Keratinocyte (primary cell): ENCODE measurements at regions not wholly inside any gene's neighbourhood (a gene's known extent, or its start where the extent isn't known, plus 50 kb on each side); places are given as distances from the start of the nearest gene placed in this dataset.
"Not testable (repeated sequence)": the region's sequence is repeated elsewhere in the genome, so short reads cannot be mapped to it uniquely, and the experiment has no call there.

Experiments used
- DNase-seq: peaks from one replicate; pipeline ENCODE4 v3.0.0-alpha.2; 2011; ENCODE audit warnings: low read depth, missing footprints, low spot score
- FAIRE-seq: peaks from 2 replicates; lab custom pipeline; 2011; peaks lifted over from hg19 to GRCh38; lab: Jason Lieb, UNC
- H2AFZ ChIP-seq: 2 replicates; pipeline ENCODE4 v1.6.0; 2012; ENCODE audit warnings: low read length, control low read depth, inconsistent platforms; ENCODE audit not compliant: control insufficient read depth
- H3K27ac ChIP-seq: 2 replicates; pipeline ENCODE4 v1.5.1; 2011; ENCODE audit warnings: low read length; ENCODE audit not compliant: control insufficient read depth, insufficient read depth
- H3K27me3 ChIP-seq: 3 replicates; pipeline ENCODE4 v1.6.0; 2011; ENCODE audit warnings: low read length; ENCODE audit not compliant: control insufficient read depth, insufficient read depth; ENCODE audit errors: extremely low read depth
- H3K36me3 ChIP-seq, 2 experiments: 2 replicates in 1 of 2; 3 replicates in 1 of 2; pipeline ENCODE4 v1.5.1; 2011; ENCODE audit warnings: low read length in 2 of 2, mild to moderate bottlenecking in 1 of 2; ENCODE audit not compliant: control insufficient read depth in 2 of 2, insufficient read depth in 2 of 2; ENCODE audit errors: extremely low read depth in 1 of 2
- H3K4me1 ChIP-seq: 3 replicates; pipeline ENCODE4 v1.5.1; 2011; ENCODE audit warnings: low read length; ENCODE audit not compliant: control insufficient read depth, insufficient read depth; ENCODE audit errors: extremely low read depth
- H3K4me2 ChIP-seq: 3 replicates; pipeline ENCODE4 v1.6.0; 2011; ENCODE audit warnings: low read depth, low read length; ENCODE audit not compliant: control insufficient read depth, insufficient read depth; ENCODE audit errors: extremely low read depth
- H3K4me3 ChIP-seq, 3 experiments: fragments of 200-600 bp in 1 of 3; sonication (generic) in 1 of 3; 2 replicates in 2 of 3; 3 replicates in 1 of 3; pipeline ENCODE4 v1.5.1; 2011 to 2016; ENCODE audit warnings: low read length in 3 of 3, mild to moderate bottlenecking in 3 of 3, control low read depth in 2 of 3, inconsistent platforms in 1 of 3, low read depth in 1 of 3, mixed read lengths in 1 of 3, mixed run types in 1 of 3, moderate library complexity in 1 of 3; ENCODE audit not compliant: control insufficient read depth in 2 of 3, insufficient read depth in 2 of 3; ENCODE audit errors: extremely low read depth in 1 of 3
- H3K79me2 ChIP-seq: 2 replicates; pipeline ENCODE4 v1.6.0; 2012; ENCODE audit warnings: low read length; ENCODE audit not compliant: control insufficient read depth, insufficient read depth
- H3K9ac ChIP-seq: 3 replicates; pipeline ENCODE4 v1.6.0; 2011; ENCODE audit warnings: low read length; ENCODE audit not compliant: control insufficient read depth, insufficient read depth; ENCODE audit errors: extremely low read depth
- H3K9me1 ChIP-seq: 3 replicates; pipeline ENCODE4 v1.6.0; 2011; ENCODE audit warnings: low read length; ENCODE audit not compliant: control insufficient read depth, insufficient read depth; ENCODE audit errors: extremely low read depth
- H3K9me3 ChIP-seq: 2 replicates; pipeline ENCODE4 v1.5.1; 2012; ENCODE audit warnings: low read depth, low read length; ENCODE audit not compliant: control insufficient read depth
- H4K20me1 ChIP-seq: 3 replicates; pipeline ENCODE4 v1.6.0; 2011; ENCODE audit warnings: low read length; ENCODE audit not compliant: control insufficient read depth, insufficient read depth; ENCODE audit errors: extremely low read depth
- EZH2 ChIP-seq: IDR thresholded peaks from one replicate; pipeline ENCODE4 v1.6.1; 2012; ENCODE audit warnings: inconsistent platforms, mild to moderate bottlenecking, low read length, moderate library complexity
- dilution Hi-C: fragments of 300-500 bp; cut with MboI; formaldehyde crosslinking; loops from one replicate; pipeline ENCODE4 v1.7.0; 2020; ENCODE audit warnings: low sequenced_read_pairs; ENCODE audit not compliant: extremely low pct_ligation_motif_present
- TF ChIP-seq, protein P1 (sequence below), 3 experiments: IDR thresholded peaks in 1 of 3; conservative IDR thresholded peaks in 1 of 3; optimal IDR thresholded peaks in 1 of 3; 2 replicates in 2 of 3; 3 replicates in 1 of 3; pipeline versions ENCODE3 to v1.5.1; 2011; ENCODE audit warnings: low read length in 3 of 3, mild to moderate bottlenecking in 3 of 3, moderate library complexity in 2 of 3, control low read depth in 1 of 3, inconsistent platforms in 1 of 3; ENCODE audit not compliant: insufficient read depth in 2 of 3; ENCODE audit errors: extremely low read depth in 1 of 3

DNA sequence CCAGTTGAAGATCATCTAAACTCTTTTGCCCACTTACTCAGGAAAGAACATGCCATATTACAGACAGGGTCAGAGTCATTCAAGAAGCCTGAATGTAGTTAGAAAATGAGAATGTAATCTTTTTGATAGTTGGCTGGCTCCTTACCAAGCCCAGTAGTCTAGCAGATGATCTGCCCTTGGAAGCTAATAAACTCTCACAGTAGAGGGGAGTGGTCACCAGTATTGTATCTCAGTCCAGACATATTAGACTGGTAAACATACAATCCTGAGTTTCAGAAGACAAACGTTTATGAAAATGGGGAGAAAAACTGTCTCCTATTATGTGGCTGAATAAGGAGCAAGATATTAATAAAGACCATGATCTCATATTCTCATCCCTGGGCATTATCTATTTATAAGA is 65.3 kb downstream of the SEPTIN7 start:
- Histone ChIP-seq H3K27me3 (no peaks in the 10 kb centered on the region), H3K9me1 (no peaks in the 10 kb centered on the region), H3K27ac (no peak overlapping the region), H3K4me1 (no peaks in the 10 kb centered on the region), H3K4me2 (no peak overlapping the region), H3K9me3 (no peaks in the 10 kb centered on the region), H2AFZ (no peak overlapping the region), H4K20me1 (no peaks in the 10 kb centered on the region), H3K36me3 (peaks cover 0 to 3% of the 10 kb centered on the region in 2 experiments), H3K9ac (no peak overlapping the region), H3K4me3 (no peak overlapping the region), H3K79me2 (peaks cover 39% of the 10 kb centered on the region)
- no peak for FAIRE-seq
- TF ChIP-seq, protein P1, sequence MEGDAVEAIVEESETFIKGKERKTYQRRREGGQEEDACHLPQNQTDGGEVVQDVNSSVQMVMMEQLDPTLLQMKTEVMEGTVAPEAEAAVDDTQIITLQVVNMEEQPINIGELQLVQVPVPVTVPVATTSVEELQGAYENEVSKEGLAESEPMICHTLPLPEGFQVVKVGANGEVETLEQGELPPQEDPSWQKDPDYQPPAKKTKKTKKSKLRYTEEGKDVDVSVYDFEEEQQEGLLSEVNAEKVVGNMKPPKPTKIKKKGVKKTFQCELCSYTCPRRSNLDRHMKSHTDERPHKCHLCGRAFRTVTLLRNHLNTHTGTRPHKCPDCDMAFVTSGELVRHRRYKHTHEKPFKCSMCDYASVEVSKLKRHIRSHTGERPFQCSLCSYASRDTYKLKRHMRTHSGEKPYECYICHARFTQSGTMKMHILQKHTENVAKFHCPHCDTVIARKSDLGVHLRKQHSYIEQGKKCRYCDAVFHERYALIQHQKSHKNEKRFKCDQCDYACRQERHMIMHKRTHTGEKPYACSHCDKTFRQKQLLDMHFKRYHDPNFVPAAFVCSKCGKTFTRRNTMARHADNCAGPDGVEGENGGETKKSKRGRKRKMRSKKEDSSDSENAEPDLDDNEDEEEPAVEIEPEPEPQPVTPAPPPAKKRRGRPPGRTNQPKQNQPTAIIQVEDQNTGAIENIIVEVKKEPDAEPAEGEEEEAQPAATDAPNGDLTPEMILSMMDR (optimal IDR thresholded peaks at IDR 0.05 in 1 of 3, IDR thresholded peaks at IDR 0.05 in 1 of 3, conservative IDR thresholded peaks at IDR 0.05 in 1 of 3; ENCODE audit: extremely low read depth in 1 of 3, insufficient read depth in 2 of 3, low read length in 3 of 3) = no peak
- no peak for TF ChIP-seq EZH2
- DNase-seq = no peak
- dilution Hi-C loops = no loop called here

DNA sequence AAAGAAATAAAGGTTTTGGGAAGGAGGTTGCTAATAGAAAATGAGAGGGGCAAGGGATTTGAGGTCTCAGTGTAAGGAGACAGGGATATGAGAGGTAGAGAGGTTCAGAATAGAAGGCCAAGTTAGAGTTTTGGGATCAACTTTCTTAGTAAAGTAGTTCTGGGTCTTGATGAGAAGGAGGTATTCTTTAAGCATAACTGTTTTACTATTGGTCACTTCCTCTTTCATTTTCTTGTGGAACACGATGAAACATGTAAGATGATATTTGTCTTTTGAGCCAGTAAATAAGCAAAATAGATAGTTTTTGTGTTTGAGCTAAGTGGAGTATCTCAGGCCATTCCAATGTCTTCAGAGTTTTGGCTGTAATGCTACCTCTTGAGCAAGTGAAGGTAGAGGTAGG is 68.3 kb downstream of the SEPTIN7 start:
- H3K36me3 ChIP-seq, H3K27ac ChIP-seq, H3K27me3 ChIP-seq, H2AFZ ChIP-seq, H4K20me1 ChIP-seq, H3K9me1 ChIP-seq, FAIRE-seq, H3K4me2 ChIP-seq, H3K4me3 ChIP-seq, H3K9me3 ChIP-seq, DNase-seq, dilution Hi-C loops, H3K4me1 ChIP-seq, H3K9ac ChIP-seq: not testable (repeated sequence)
- peaks cover 26% of the 10 kb centered on the region for H3K79me2 ChIP-seq

DNA sequence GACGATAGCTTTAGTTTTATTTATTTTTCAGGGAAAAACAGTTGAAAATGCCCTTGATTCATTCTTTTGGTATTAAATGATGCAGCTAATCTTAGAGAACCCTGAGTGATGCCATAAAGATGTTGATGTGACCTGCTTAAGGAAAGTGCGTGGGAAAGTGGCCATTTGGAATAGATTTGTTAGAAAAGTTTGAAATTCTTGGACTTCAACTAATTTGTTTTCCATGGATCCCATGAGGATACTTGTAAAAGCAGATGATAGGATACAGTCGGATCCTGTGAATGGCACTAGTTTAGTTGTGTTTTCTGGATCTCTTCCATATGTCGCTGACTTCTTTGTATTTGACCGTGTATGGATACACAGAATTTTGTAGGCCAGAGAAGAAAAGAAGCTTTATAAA is 69.0 kb downstream of the SEPTIN7 start:
- H3K9ac ChIP-seq = no peak overlapping the region
- H3K4me3 ChIP-seq = no peak overlapping the region
- DNase-seq = no peak
- no peak overlapping the region for H3K27ac ChIP-seq
- no peak overlapping the region for H2AFZ ChIP-seq
- H3K36me3 ChIP-seq = peaks cover 0 to 4% of the 10 kb centered on the region in 2 experiments
- H4K20me1 ChIP-seq = no peaks in the 10 kb centered on the region
- TF ChIP-seq, protein P1 (optimal IDR thresholded peaks at IDR 0.05 in 1 of 3, IDR thresholded peaks at IDR 0.05 in 1 of 3, conservative IDR thresholded peaks at IDR 0.05 in 1 of 3; ENCODE audit: extremely low read depth in 1 of 3, insufficient read depth in 2 of 3, low read length in 3 of 3) = no peak
- no peak for TF ChIP-seq EZH2
- FAIRE-seq = no peak
- H3K9me1 ChIP-seq = no peaks in the 10 kb centered on the region
- H3K27me3 ChIP-seq = no peaks in the 10 kb centered on the region
- no peak overlapping the region for H3K4me2 ChIP-seq
- dilution Hi-C loops = no loop called here
- H3K9me3 ChIP-seq = no peaks in the 10 kb centered on the region
- peaks cover 24% of the 10 kb centered on the region for H3K79me2 ChIP-seq
- no peaks in the 10 kb centered on the region for H3K4me1 ChIP-seq
